ENCODE measurements at regions not wholly inside any gene's neighbourhood (a gene's known extent, or its start where the extent isn't known, plus 50 kb on each side); places are given as distances from the start of the nearest gene placed in this dataset.

- no peak for FAIRE-seq
- DNase-seq (ENCODE audit: low read depth), result no peak
- TF ChIP-seq CTCF (IDR thresholded peaks at IDR 0.05; ENCODE audit: insufficient read depth, low read length, severe bottlenecking), result no peak
- no peak overlapping the region for H3K4me3 ChIP-seq (ENCODE audit: low read depth, low read length)
- no peaks in the 10 kb centered on the region for H3K36me3 ChIP-seq (ENCODE audit: control insufficient read depth, insufficient read depth, low read length)
- H3K27me3 ChIP-seq (ENCODE audit: control insufficient read depth, insufficient read depth, low read length), result no peaks in the 10 kb centered on the region
Measured at GRCh38 chr12:92073094-92073493, 72.6 kb downstream of the BTG1 start.

GRCh38 chr12:92072112-92072511 lies 73.5 kb downstream of the BTG1 start:
- FAIRE-seq (no peak), DNase-seq (ENCODE audit: low read depth) (no peak)
- no peaks in the 10 kb centered on the region for H3K27me3 ChIP-seq (ENCODE audit: control insufficient read depth, insufficient read depth, low read length)
- no peak for TF ChIP-seq CTCF (IDR thresholded peaks at IDR 0.05; ENCODE audit: insufficient read depth, low read length, severe bottlenecking)
- H3K36me3 ChIP-seq (ENCODE audit: control insufficient read depth, insufficient read depth, low read length), result no peaks in the 10 kb centered on the region
- no peak overlapping the region for H3K4me3 ChIP-seq (ENCODE audit: low read depth, low read length)

- FAIRE-seq (no peak), DNase-seq (ENCODE audit: low read depth) (no peak)
- no peak for TF ChIP-seq CTCF (IDR thresholded peaks at IDR 0.05; ENCODE audit: insufficient read depth, low read length, severe bottlenecking)
- Histone ChIP-seq H3K27me3 (ENCODE audit: control insufficient read depth, insufficient read depth, low read length) (no peaks in the 10 kb centered on the region), H3K4me3 (ENCODE audit: low read depth, low read length) (no peak overlapping the region), H3K36me3 (ENCODE audit: control insufficient read depth, insufficient read depth, low read length) (no peaks in the 10 kb centered on the region)
Measured at GRCh38 chr12:92070864-92071445, 74.7 kb downstream of the BTG1 start.

GRCh38 chr12:92070054-92070863 lies 75.4 kb downstream of the BTG1 start:
- no peaks in the 10 kb centered on the region for H3K36me3 ChIP-seq (ENCODE audit: control insufficient read depth, insufficient read depth, low read length)
- no peak for DNase-seq (ENCODE audit: low read depth)
- FAIRE-seq, result no peak
- TF ChIP-seq CTCF (IDR thresholded peaks at IDR 0.05; ENCODE audit: insufficient read depth, low read length, severe bottlenecking), result no peak
- no peak overlapping the region for H3K4me3 ChIP-seq (ENCODE audit: low read depth, low read length)
- H3K27me3 ChIP-seq (ENCODE audit: control insufficient read depth, insufficient read depth, low read length), result no peaks in the 10 kb centered on the region

- no peaks in the 10 kb centered on the region for H3K27me3 ChIP-seq (ENCODE audit: control insufficient read depth, insufficient read depth, low read length)
- TF ChIP-seq CTCF (IDR thresholded peaks at IDR 0.05; ENCODE audit: insufficient read depth, low read length, severe bottlenecking), result no peak
- H3K36me3 ChIP-seq (ENCODE audit: control insufficient read depth, insufficient read depth, low read length), result no peaks in the 10 kb centered on the region
- FAIRE-seq (no peak), DNase-seq (ENCODE audit: low read depth) (no peak)
- no peak overlapping the region for H3K4me3 ChIP-seq (ENCODE audit: low read depth, low read length)
Measured at GRCh38 chr12:92068459-92068858, 77.2 kb downstream of the BTG1 start.

Data from bronchial epithelial cell (primary cell).